ENCODE measurements at regions not wholly inside any gene's neighbourhood (a gene's known extent, or its start where the extent isn't known, plus 50 kb on each side); places are given as distances from the start of the nearest gene placed in this dataset.

DNA sequence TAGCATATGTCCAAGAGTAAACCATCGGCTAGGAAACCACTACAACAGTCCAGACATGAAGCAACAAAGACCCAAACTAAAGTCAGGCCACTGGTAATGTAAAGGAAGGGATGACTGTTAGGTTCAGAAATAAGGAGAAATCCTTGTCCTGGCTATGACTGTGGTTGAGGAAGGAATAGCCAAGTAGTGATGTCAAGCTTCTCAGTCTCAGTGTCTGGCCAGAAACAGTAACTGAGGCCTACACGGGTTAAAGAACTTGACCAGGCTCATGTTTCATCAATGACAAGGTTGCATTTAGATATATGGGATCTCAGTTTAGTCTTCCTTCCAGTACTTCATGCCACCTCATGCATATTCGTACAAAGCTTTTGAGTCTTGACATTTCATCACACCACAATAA, 162.0 kb downstream of the ETAA1 start:
- TF ChIP-seq, protein P1, sequence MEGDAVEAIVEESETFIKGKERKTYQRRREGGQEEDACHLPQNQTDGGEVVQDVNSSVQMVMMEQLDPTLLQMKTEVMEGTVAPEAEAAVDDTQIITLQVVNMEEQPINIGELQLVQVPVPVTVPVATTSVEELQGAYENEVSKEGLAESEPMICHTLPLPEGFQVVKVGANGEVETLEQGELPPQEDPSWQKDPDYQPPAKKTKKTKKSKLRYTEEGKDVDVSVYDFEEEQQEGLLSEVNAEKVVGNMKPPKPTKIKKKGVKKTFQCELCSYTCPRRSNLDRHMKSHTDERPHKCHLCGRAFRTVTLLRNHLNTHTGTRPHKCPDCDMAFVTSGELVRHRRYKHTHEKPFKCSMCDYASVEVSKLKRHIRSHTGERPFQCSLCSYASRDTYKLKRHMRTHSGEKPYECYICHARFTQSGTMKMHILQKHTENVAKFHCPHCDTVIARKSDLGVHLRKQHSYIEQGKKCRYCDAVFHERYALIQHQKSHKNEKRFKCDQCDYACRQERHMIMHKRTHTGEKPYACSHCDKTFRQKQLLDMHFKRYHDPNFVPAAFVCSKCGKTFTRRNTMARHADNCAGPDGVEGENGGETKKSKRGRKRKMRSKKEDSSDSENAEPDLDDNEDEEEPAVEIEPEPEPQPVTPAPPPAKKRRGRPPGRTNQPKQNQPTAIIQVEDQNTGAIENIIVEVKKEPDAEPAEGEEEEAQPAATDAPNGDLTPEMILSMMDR (IDR thresholded peaks at IDR 0.05) = no peak
- no peak for TF ChIP-seq KAT7 (CRISPR knock-in tag; IDR thresholded peaks at IDR 0.05; ENCODE audit: borderline replicate concordance)
- no peak for TF ChIP-seq ESRRA (CRISPR knock-in tag; IDR thresholded peaks at IDR 0.05; ENCODE audit: borderline replicate concordance)
- no peak for TF ChIP-seq SMAD4 (CRISPR knock-in tag; IDR thresholded peaks at IDR 0.05)
- TF ChIP-seq, protein P2, sequence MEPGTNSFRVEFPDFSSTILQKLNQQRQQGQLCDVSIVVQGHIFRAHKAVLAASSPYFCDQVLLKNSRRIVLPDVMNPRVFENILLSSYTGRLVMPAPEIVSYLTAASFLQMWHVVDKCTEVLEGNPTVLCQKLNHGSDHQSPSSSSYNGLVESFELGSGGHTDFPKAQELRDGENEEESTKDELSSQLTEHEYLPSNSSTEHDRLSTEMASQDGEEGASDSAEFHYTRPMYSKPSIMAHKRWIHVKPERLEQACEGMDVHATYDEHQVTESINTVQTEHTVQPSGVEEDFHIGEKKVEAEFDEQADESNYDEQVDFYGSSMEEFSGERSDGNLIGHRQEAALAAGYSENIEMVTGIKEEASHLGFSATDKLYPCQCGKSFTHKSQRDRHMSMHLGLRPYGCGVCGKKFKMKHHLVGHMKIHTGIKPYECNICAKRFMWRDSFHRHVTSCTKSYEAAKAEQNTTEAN (CRISPR knock-in tag; IDR thresholded peaks at IDR 0.05) = no peak
- TF ChIP-seq, protein P3, sequence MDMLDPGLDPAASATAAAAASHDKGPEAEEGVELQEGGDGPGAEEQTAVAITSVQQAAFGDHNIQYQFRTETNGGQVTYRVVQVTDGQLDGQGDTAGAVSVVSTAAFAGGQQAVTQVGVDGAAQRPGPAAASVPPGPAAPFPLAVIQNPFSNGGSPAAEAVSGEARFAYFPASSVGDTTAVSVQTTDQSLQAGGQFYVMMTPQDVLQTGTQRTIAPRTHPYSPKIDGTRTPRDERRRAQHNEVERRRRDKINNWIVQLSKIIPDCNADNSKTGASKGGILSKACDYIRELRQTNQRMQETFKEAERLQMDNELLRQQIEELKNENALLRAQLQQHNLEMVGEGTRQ (CRISPR knock-in tag; IDR thresholded peaks at IDR 0.05) = no peak
- TF ChIP-seq TEAD4 (CRISPR knock-in tag; IDR thresholded peaks at IDR 0.05) = no peak
